NT2/D1 (cell line): ENCODE measurements at regions not wholly inside any gene's neighbourhood (a gene's known extent, or its start where the extent isn't known, plus 50 kb on each side); places are given as distances from the start of the nearest gene placed in this dataset.
A peak's percentile ranks its signal among the peaks of the same experiment; 100 is the strongest.

Experiments used
- DNase-seq: peaks from one replicate; pipeline ENCODE4 v3.0.0-alpha.2; 2011; ENCODE audit warnings: low read depth, low spot score
- H3K27me3 ChIP-seq: 2 replicates; pipeline ENCODE4 v1.6.0; 2011; ENCODE audit warnings: mild to moderate bottlenecking; ENCODE audit not compliant: insufficient read length, insufficient read depth
- H3K36me3 ChIP-seq: 2 replicates; pipeline ENCODE4 v1.6.1; 2011; ENCODE audit warnings: mild to moderate bottlenecking, low read length, mixed read lengths; ENCODE audit not compliant: insufficient read depth, insufficient read length
- H3K4me1 ChIP-seq: 2 replicates; pipeline ENCODE4 v1.5.1; 2011; ENCODE audit not compliant: insufficient read depth, insufficient read length
- H3K4me3 ChIP-seq: 2 replicates; pipeline ENCODE4 v1.5.1; 2011; ENCODE audit warnings: low read depth; ENCODE audit not compliant: insufficient read length
- H3K9ac ChIP-seq: 2 replicates; pipeline ENCODE4 v1.6.0; 2011; ENCODE audit warnings: low read depth; ENCODE audit not compliant: insufficient read length
- H3K9me3 ChIP-seq: 2 replicates; pipeline ENCODE4 v1.5.1; 2011; ENCODE audit warnings: mild to moderate bottlenecking, low read length; ENCODE audit not compliant: insufficient read depth
- SUZ12 ChIP-seq: IDR thresholded peaks from 2 replicates; pipeline ENCODE4 v1.6.1; 2011; ENCODE audit not compliant: insufficient read length, insufficient read depth; ENCODE audit errors: extremely low read depth
- YY1 ChIP-seq: IDR thresholded peaks from 2 replicates; pipeline ENCODE4 v1.6.1; 2011; ENCODE audit not compliant: insufficient read length, insufficient read depth
- ZNF274 ChIP-seq: IDR thresholded peaks from 2 replicates; pipeline ENCODE4 v1.6.1; 2011; ENCODE audit warnings: mild to moderate bottlenecking, low read depth, low read length

GRCh38 chr20:6921717-6922386 lies 154.4 kb downstream of the BMP2 start:
- Histone ChIP-seq H3K27me3 (no peaks in the 10 kb centered on the region), H3K9ac (no peak overlapping the region), H3K9me3 (no peaks in the 10 kb centered on the region), H3K4me3 (no peak overlapping the region), H3K4me1 (no peaks in the 10 kb centered on the region), H3K36me3 (no peaks in the 10 kb centered on the region)
- TF ChIP-seq YY1 (no peak), SUZ12 (no peak), ZNF274 (no peak)
- DNase-seq, result no peak

- Histone ChIP-seq H3K27me3 (no peaks in the 10 kb centered on the region), H3K4me1 (no peaks in the 10 kb centered on the region), H3K9me3 (no peaks in the 10 kb centered on the region), H3K4me3 (no peak overlapping the region), H3K9ac (no peak overlapping the region), H3K36me3 (no peaks in the 10 kb centered on the region)
- no peak for DNase-seq
- no peak for TF ChIP-seq ZNF274
- no peak for TF ChIP-seq YY1
- no peak for TF ChIP-seq SUZ12
Measured at GRCh38 chr20:6924681-6925080, 157.2 kb downstream of the BMP2 start.

- TF ChIP-seq SUZ12, result no peak
- TF ChIP-seq YY1, result no peak
- TF ChIP-seq ZNF274, result no peak
- Histone ChIP-seq H3K36me3 (no peaks in the 10 kb centered on the region), H3K4me3 (no peak overlapping the region), H3K27me3 (no peaks in the 10 kb centered on the region), H3K9me3 (no peaks in the 10 kb centered on the region), H3K9ac (no peak overlapping the region), H3K4me1 (no peaks in the 10 kb centered on the region)
- no peak for DNase-seq
Measured at GRCh38 chr20:6925744-6926278, 158.3 kb downstream of the BMP2 start.

GRCh38 chr20:6940048-6940447 lies 172.6 kb downstream of the BMP2 start:
- Histone ChIP-seq H3K4me1 (no peaks in the 10 kb centered on the region), H3K4me3 (no peak overlapping the region), H3K36me3 (no peaks in the 10 kb centered on the region), H3K9me3 (no peaks in the 10 kb centered on the region), H3K9ac (no peak overlapping the region), H3K27me3 (no peaks in the 10 kb centered on the region)
- peak; percentile 48 for DNase-seq
- TF ChIP-seq YY1 (no peak), ZNF274 (no peak), SUZ12 (no peak)

- no peak for DNase-seq
- Histone ChIP-seq H3K4me3 (no peak overlapping the region), H3K36me3 (no peaks in the 10 kb centered on the region), H3K27me3 (no peaks in the 10 kb centered on the region), H3K9ac (no peak overlapping the region), H3K9me3 (no peaks in the 10 kb centered on the region), H3K4me1 (no peaks in the 10 kb centered on the region)
- TF ChIP-seq ZNF274 (no peak), YY1 (no peak), SUZ12 (no peak)
Measured at GRCh38 chr20:6940876-6941275, 173.4 kb downstream of the BMP2 start.

- no peaks in the 10 kb centered on the region for H3K9me3 ChIP-seq
- TF ChIP-seq SUZ12 (no peak), YY1 (no peak), ZNF274 (no peak)
- no peaks in the 10 kb centered on the region for H3K4me1 ChIP-seq
- no peak overlapping the region for H3K4me3 ChIP-seq
- no peak for DNase-seq
- no peak overlapping the region for H3K9ac ChIP-seq
- H3K36me3 ChIP-seq, result no peaks in the 10 kb centered on the region
- no peaks in the 10 kb centered on the region for H3K27me3 ChIP-seq
Measured at GRCh38 chr20:6941571-6941970, 174.1 kb downstream of the BMP2 start.

- H3K4me3 ChIP-seq, result no peak overlapping the region
- TF ChIP-seq SUZ12 (no peak), ZNF274 (no peak), YY1 (no peak)
Measured at GRCh38 chr20:6942266-6942665, 174.8 kb downstream of the BMP2 start.

More at GRCh38 chr20:6942266-6942665, 174.8 kb downstream of the BMP2 start:
- DNase-seq, result no peak
- no peaks in the 10 kb centered on the region for H3K36me3 ChIP-seq
- H3K27me3 ChIP-seq, result no peaks in the 10 kb centered on the region
- no peaks in the 10 kb centered on the region for H3K4me1 ChIP-seq
- no peak overlapping the region for H3K9ac ChIP-seq
- H3K9me3 ChIP-seq, result no peaks in the 10 kb centered on the region
